ENCODE measurements at regions not wholly inside any gene's neighbourhood (a gene's known extent, or its start where the extent isn't known, plus 50 kb on each side); places are given as distances from the start of the nearest gene placed in this dataset.

DNA sequence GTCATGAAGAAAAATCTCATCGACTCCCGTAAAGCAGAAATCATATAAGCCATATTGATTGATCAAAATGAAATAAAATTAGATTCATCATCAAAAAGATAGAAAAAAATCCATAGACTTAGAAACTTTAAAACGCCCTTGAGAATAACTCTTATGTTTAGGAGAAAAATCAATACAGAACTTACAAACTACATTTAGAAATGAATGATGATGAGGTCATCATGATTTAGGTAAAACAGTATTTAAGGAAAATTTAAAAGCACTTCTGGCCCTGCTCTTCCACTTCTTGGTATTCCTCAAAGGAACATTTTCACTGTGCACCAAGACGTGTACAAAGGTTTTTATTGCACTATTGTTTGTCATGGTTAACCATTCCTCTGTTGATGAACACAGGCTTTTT lies 173.4 kb upstream of the PSMD7 start:
- no peak overlapping the region for H3K4me3 ChIP-seq (ENCODE audit: low read depth in 2 of 2, low read length in 1 of 2)
- no peak overlapping the region for H2AFZ ChIP-seq (ENCODE audit: low read depth)
- H4K20me1 ChIP-seq (ENCODE audit: insufficient read depth): no peaks in the 10 kb centered on the region
- no peaks in the 10 kb centered on the region for H3F3A ChIP-seq (replicated peaks; ENCODE audit: insufficient read depth)
- H3K79me2 ChIP-seq (ENCODE audit: insufficient read depth): no peaks in the 10 kb centered on the region
- no peak for DNase-seq
- H3K4me2 ChIP-seq: no peak overlapping the region
- H3K9me2 ChIP-seq: no peaks in the 10 kb centered on the region
- H3K27ac ChIP-seq (ENCODE audit: low read depth in 2 of 2, low read length in 1 of 2): no peak overlapping the region
- H3K9me3 ChIP-seq: peaks cover 10% of the 10 kb centered on the region
- POLR2A ChIA-PET: no interaction called here
- no peak overlapping the region for H3K9ac ChIP-seq
- TF ChIP-seq CTCF (IDR thresholded peaks at IDR 0.05): no peak
- TF ChIP-seq TEAD4 (IDR thresholded peaks at IDR 0.05; ENCODE audit: borderline replicate concordance, insufficient read depth): no peak
- TF ChIP-seq NFIC (IDR thresholded peaks at IDR 0.05; ENCODE audit: borderline replicate concordance): no peak
- TF ChIP-seq SIN3A (IDR thresholded peaks at IDR 0.05; ENCODE audit: borderline replicate concordance, low read depth, low read length): no peak
- no peak for TF ChIP-seq MXI1 (IDR thresholded peaks at IDR 0.05; ENCODE audit: low read depth, low read length)
- no peak for TF ChIP-seq EZH2phosphoT487 (IDR thresholded peaks at IDR 0.05; ENCODE audit: borderline replicate concordance, low read depth)
- TF ChIP-seq RAD21 (IDR thresholded peaks at IDR 0.05; ENCODE audit: low read length): no peak
- no peak for TF ChIP-seq IRF3 (IDR thresholded peaks at IDR 0.05; ENCODE audit: low read depth, low read length)
- TF ChIP-seq PBX3 (IDR thresholded peaks at IDR 0.05): no peak
- no peak for TF ChIP-seq GABPA (IDR thresholded peaks at IDR 0.05; ENCODE audit: low read depth)
- TF ChIP-seq TCF12 (IDR thresholded peaks at IDR 0.05): no peak
- H3K4me1 ChIP-seq (ENCODE audit: control insufficient read depth in 1 of 2, insufficient read depth in 2 of 2, low read depth in 1 of 2, low read length in 1 of 2): no peaks in the 10 kb centered on the region; a peak in 1 of 4 replicates
- H3K36me3 ChIP-seq (replicated peaks in 1 of 2; ENCODE audit: control insufficient read depth in 1 of 2, insufficient read depth in 2 of 2, low read length in 1 of 2): no peaks in the 10 kb centered on the region
- CTCF ChIA-PET: no interaction called here
- H3K27me3 ChIP-seq (ENCODE audit: insufficient read depth): no peaks in the 10 kb centered on the region
- 27% methylated on average over 4 of the region's 4 CpGs for WGBS (ENCODE audit: low lambda C conversion rate)

- ChIA-PET CTCF (interaction anchor here (1.4 to 2.6 kb wide), 4 partner anchors 9 to 157 kb away, joined by 4 to 7 read pairs (median 7); no protein-coding TSS in a partner anchor), POLR2A (no interaction called here)
- Histone ChIP-seq H3K4me1 (ENCODE audit: control insufficient read depth in 1 of 2, insufficient read depth in 2 of 2, low read depth in 1 of 2, low read length in 1 of 2) (no peaks in the 10 kb centered on the region), H3K27me3 (ENCODE audit: insufficient read depth) (no peaks in the 10 kb centered on the region), H3K9me2 (no peaks in the 10 kb centered on the region), H3K4me2 (no peak overlapping the region), H3K9me3 (no peaks in the 10 kb centered on the region), H2AFZ (ENCODE audit: low read depth) (no peak overlapping the region), H3K79me2 (ENCODE audit: insufficient read depth) (no peaks in the 10 kb centered on the region), H3K36me3 (replicated peaks in 1 of 2; ENCODE audit: control insufficient read depth in 1 of 2, insufficient read depth in 2 of 2, low read length in 1 of 2) (no peaks in the 10 kb centered on the region), H3K4me3 (ENCODE audit: low read depth in 2 of 2, low read length in 1 of 2) (no peak overlapping the region), H3K27ac (ENCODE audit: low read depth in 2 of 2, low read length in 1 of 2) (no peak overlapping the region), H4K20me1 (ENCODE audit: insufficient read depth) (no peaks in the 10 kb centered on the region), H3K9ac (no peak overlapping the region), H3F3A (replicated peaks; ENCODE audit: insufficient read depth) (no peaks in the 10 kb centered on the region)
- DNase-seq: no peak
- WGBS (ENCODE audit: low lambda C conversion rate): 55% methylated on average over 4 of the region's 4 CpGs
- TF ChIP-seq USF1 (IDR thresholded peaks at IDR 0.05; ENCODE audit: borderline replicate concordance, low read depth): no peak
- TF ChIP-seq EP300 (IDR thresholded peaks at IDR 0.05; ENCODE audit: borderline replicate concordance in 1 of 2, low read depth in 1 of 2, low read length in 1 of 2): no peak
- TF ChIP-seq SMC3 (IDR thresholded peaks at IDR 0.05; ENCODE audit: low read depth, low read length): no peak
- TF ChIP-seq PBX3 (IDR thresholded peaks at IDR 0.05): no peak
- TF ChIP-seq FOXM1 (IDR thresholded peaks at IDR 0.05; ENCODE audit: low read depth): no peak
- no peak for TF ChIP-seq CHD2 (IDR thresholded peaks at IDR 0.05; ENCODE audit: low read length, partially characterized antibody)
- TF ChIP-seq TAF1 (IDR thresholded peaks at IDR 0.05; ENCODE audit: borderline replicate concordance, low read depth, low read length): no peak
- no peak for TF ChIP-seq CTCF (IDR thresholded peaks at IDR 0.05)
- TF ChIP-seq FOXJ3 (CRISPR knock-in tag; IDR thresholded peaks at IDR 0.05): no peak
- no peak for TF ChIP-seq RAD21 (IDR thresholded peaks at IDR 0.05; ENCODE audit: low read length)
- no peak for TF ChIP-seq NFIC (IDR thresholded peaks at IDR 0.05; ENCODE audit: borderline replicate concordance)
- no peak for TF ChIP-seq GATA2 (CRISPR knock-in tag; IDR thresholded peaks at IDR 0.05)
- no peak for TF ChIP-seq JUND (IDR thresholded peaks at IDR 0.05)
- TF ChIP-seq POLR2AphosphoS5 (IDR thresholded peaks at IDR 0.05; ENCODE audit: low read depth, low read length): no peak
These were observed 178.8 kb upstream of the PSMD7 start for GRCh38 chr16:74117798-74118197.

All from SK-N-SH (cell line).